Gastrocnemius medialis (tissue), 4 donors: ENCODE measurements at regions not wholly inside any gene's neighbourhood (a gene's known extent, or its start where the extent isn't known, plus 50 kb on each side); places are given as distances from the start of the nearest gene placed in this dataset.

ENCODE experiments used
- POLR2A ChIP-seq, 2 donors: fragments of 450-650 bp; IDR thresholded peaks; one replicate each; pipeline ENCODE4 v1.6.1; 2017; ENCODE audit warnings: antibody characterized with exemption in 2 of 2, mild to moderate bottlenecking in 2 of 2, moderate library complexity in 2 of 2
- TF ChIP-seq, protein P1 (sequence below), 5 experiments: fragments of 450-650 bp in 3 of 5; fragments of 200-600 bp in 2 of 5; sonication (generic) in 2 of 5; IDR thresholded peaks in 4 of 5; conservative IDR thresholded peaks in 1 of 5; 1 replicate in 4 of 5; 2 replicates in 1 of 5; pipeline ENCODE4 v1.5.1; 2016 to 2019; ENCODE audit warnings: antibody characterized with exemption in 5 of 5, mild to moderate bottlenecking in 3 of 5, moderate library complexity in 3 of 5

DNA sequence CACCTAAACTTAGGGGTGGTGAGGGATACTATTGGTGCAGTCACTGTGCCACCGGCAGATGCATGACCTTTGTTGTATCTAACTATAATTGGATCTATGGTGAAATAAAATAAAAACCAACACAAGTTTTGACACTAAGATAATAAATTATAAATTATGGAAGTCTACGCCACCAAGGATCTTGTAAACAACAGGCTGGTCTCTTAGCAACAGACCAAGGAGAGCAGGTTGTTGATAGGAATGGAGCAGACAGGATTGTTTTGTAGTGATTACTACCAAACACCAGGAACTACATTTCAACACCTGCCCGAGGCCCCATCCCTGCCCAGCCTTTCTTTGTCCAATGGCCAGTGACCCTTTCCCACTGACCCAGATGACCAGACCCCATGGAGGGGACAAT is 1178.0 kb downstream of the VRK1 start:
- TF ChIP-seq, protein P1, sequence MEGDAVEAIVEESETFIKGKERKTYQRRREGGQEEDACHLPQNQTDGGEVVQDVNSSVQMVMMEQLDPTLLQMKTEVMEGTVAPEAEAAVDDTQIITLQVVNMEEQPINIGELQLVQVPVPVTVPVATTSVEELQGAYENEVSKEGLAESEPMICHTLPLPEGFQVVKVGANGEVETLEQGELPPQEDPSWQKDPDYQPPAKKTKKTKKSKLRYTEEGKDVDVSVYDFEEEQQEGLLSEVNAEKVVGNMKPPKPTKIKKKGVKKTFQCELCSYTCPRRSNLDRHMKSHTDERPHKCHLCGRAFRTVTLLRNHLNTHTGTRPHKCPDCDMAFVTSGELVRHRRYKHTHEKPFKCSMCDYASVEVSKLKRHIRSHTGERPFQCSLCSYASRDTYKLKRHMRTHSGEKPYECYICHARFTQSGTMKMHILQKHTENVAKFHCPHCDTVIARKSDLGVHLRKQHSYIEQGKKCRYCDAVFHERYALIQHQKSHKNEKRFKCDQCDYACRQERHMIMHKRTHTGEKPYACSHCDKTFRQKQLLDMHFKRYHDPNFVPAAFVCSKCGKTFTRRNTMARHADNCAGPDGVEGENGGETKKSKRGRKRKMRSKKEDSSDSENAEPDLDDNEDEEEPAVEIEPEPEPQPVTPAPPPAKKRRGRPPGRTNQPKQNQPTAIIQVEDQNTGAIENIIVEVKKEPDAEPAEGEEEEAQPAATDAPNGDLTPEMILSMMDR (IDR thresholded peaks at IDR 0.05 in 4 of 5, conservative IDR thresholded peaks at IDR 0.05 in 1 of 5): no peak
- TF ChIP-seq POLR2A (IDR thresholded peaks at IDR 0.05): no peak
